Head of caudate nucleus (tissue), 42 donors: ENCODE measurements at regions not wholly inside any gene's neighbourhood (a gene's known extent, or its start where the extent isn't known, plus 50 kb on each side); places are given as distances from the start of the nearest gene placed in this dataset.
"Not testable (repeated sequence)": the region's sequence is repeated elsewhere in the genome, so short reads cannot be mapped to it uniquely, and the experiment has no call there.

ENCODE experiments used
- DNase-seq, 42 donors: peaks; one replicate each; pipeline versions ENCODE4 v3.0.0 to v3.0.0-alpha.2; 2020 to 2021; ENCODE audit warnings: mixed read lengths in 7 of 42
- intact Hi-C: fragments of 100-400 bp; cut with DNase I; formaldehyde crosslinking; loops from one replicate; pipeline ENCODE4 v1.15.0; 2022

DNA sequence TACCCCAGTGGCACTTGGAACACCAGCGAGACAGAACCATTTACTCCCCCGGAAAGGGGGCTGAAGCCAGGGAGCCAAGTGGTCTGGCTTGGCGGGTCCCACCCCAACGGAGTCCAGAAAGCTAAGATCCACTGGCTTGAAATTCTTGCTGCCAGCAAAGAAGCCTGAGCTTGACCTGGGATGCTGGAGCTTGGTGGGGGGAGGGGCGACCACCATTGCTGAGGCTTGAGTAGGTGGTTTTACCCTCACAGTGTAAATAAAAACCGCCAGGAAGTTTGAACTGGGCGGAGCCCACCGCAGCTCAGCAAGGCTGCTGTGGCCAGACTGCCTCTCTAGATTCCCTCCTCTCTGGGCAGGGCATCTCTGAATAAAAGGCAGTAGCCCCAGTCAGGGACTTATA lies 62.8 kb downstream of the RPS24 start:
- DNase-seq, result not testable (repeated sequence)

GRCh38 chr10:78102593-78102992 lies 68.9 kb downstream of the RPS24 start:
- intact Hi-C loops, DNase-seq: not testable (repeated sequence)

More for the DNA sequence above, 62.8 kb downstream of the RPS24 start:
- intact Hi-C loops, result not testable (repeated sequence)

DNA sequence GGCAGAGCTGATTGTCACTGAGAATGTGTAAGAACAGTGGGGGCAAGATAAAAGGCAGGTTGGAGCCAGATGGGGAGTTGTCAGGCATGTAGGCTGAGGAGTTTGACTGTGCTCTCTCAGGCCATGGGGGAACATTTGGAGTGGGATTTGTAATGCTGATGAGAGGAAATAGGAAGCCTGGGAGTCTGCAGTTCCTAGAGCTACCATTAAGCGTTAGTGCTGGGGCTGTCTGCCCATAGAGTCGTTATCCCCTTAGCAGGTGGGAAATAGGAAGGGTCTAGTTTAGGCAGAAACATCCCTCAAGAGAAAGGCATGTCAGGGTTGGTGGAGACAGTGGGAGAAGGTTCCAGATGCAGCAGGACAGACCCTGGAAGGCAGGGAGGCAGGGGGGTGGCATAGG lies 75.5 kb downstream of the RPS24 start:
- no peak for DNase-seq
- intact Hi-C loops, result no loop called here

- intact Hi-C loops, result no loop called here
- no peak for DNase-seq
Measured at GRCh38 chr10:78115135-78115853, 81.6 kb downstream of the RPS24 start.

DNA sequence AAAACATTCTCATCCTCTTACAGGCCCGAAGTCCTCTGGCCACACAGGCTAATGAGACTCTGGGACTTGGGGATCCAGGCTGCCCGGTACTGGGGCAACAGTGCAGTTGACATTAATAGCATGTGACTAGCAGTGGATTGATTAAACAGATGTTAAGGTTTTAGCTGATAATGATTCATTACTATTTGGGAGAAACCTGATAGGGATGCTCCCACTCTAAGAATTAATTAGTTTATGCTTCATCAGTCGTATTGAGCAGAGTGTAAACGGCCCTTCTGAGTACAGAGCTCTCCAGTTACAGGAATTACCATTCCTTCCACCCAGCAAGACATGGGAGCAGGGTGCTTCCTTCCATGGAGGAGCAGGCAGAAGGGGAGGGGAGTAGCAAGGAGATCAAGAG lies 82.7 kb downstream of the RPS24 start:
- intact Hi-C loops, result no loop called here
- DNase-seq, result no peak

DNA sequence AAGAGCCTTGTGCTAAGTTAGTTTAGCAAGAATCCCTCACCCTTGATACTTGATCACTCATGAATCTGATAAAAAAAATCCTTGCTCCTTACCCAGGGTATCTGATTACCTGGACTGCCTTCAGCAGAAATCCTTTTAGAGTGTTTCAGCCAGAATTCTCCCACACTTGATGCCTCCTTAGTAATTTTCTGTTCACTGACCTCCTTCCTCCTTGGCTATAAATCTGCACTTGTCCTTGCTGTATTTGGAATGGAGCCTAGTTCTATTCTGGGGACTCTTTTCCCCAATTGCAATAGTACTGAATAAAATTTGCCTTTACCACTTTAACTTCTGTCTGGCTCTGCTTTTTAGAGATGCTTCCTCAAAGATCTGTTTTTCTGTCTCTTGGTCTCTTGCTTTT lies 84.9 kb downstream of the RPS24 start:
- intact Hi-C loops, result no loop called here
- DNase-seq, result no peak

GRCh38 chr10:78121801-78122200 lies 88.1 kb downstream of the RPS24 start:
- no peak for DNase-seq
- intact Hi-C loops, result no loop called here

DNA sequence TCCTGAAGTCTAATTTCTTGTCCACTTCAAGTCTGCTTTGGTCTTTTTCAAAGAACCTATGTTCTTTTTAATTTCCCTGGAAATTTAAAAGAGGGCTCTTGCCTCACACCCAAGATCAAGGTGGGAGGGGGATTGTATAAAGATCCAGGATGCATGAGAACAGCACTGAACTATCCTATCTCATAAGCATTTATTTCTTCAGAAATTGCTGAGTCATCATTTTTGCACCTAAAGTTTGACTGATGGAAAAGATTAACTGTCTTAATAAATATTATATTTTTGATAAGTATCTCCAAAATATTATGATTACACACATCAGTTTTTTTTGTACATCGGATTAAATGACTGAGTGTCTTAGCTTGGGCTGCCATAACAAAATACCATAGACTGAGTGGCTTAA lies 90.5 kb downstream of the RPS24 start:
- no peak for DNase-seq
- intact Hi-C loops, result no loop called here

- intact Hi-C loops, result no loop called here
- DNase-seq, result no peak
Measured at GRCh38 chr10:78129211-78129610, 95.5 kb downstream of the RPS24 start.

DNA sequence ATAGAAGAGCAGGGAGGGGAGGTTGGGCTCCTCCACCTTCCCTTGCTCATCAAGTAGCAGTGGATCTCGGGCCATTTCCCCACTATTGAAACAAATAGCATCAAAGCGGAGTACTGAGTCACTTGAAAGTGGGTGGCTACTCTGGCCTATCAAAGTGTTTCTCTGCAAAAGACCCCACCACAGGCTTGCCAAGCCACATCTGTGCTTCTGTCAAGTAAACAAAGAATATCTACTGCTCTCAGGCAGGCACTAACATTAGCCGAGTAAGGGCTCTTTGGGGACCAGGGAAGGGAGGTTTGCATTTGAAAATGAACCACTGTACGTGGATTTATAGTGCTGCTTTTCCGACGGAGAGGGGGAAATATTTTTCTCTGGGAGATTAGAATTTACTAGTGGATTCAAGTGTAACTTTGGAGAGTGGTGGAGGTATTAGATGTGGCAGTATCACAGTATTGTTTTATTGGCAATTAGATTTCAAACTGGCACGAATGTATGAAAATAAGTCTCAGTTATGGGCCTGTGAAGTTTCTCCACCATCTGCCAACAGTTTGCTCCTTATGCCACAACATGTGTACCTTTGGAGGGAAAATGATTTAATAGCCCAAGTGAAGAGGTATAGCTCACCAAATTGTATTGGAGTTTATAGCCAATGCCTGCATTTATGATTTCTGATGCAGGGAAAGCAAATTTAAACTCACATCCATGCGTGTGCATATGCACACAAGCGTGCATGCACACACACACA lies 97.5 kb downstream of the RPS24 start:
- intact Hi-C loops, result no loop called here
- no peak for DNase-seq

- DNase-seq, result no peak
- intact Hi-C loops, result no loop called here
Measured at GRCh38 chr10:78134773-78135306, 101.2 kb downstream of the RPS24 start.

GRCh38 chr10:78137147-78137546 lies 103.5 kb downstream of the RPS24 start:
- intact Hi-C loops, result no loop called here

DNA sequence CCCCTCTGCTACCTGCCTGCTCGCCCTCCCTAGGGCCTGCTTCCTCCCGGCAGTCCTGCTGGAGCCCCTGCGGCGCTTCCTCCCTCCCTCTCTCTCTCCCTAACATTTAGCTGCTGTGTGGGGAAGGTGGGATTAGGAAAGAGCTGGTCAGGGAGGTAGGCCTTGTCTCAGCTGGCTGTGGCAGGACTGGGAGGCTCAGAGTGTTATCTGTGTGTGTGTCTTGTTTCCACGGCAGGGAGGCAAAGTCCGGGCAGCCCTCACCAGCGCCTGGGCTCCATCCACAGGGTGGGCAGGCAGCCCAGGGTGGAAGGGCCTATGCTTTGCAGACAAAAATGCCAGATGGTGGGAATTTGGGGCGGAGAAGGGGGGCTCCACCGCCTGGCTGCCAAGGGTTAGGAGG lies 105.7 kb downstream of the RPS24 start:
- intact Hi-C loops, result no loop called here
- peak in 33 of 42 donors; percentile 2 to 62 (median 24) for DNase-seq

More at GRCh38 chr10:78137147-78137546, 103.5 kb downstream of the RPS24 start:
- no peak for DNase-seq

- DNase-seq, result no peak
- intact Hi-C loops, result no loop called here
Measured at GRCh38 chr10:78140066-78140630, 106.5 kb downstream of the RPS24 start.

DNA sequence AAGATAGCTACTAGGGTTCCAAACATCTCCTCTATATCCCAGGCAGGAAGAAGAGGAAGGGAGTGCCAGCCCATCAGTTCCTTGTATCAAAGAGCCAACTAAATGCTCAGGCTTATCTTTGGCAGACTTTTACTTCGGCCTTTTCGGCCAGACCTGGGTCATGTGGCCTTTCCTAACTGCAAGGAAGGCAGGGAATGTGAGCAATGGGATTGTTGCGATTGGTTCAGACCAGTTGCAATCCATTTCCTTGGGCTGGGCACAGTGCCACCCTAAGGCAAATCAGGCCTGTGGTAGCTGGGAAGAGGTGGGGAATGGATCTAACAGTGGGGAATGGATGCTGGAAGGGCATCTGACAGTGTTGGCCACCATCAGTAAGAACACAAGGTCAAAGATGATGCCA lies 109.9 kb downstream of the RPS24 start:
- intact Hi-C loops, result no loop called here
- DNase-seq, result no peak

GRCh38 chr10:78146200-78146599 lies 112.5 kb downstream of the RPS24 start:
- DNase-seq, result no peak
- intact Hi-C loops, result no loop called here

GRCh38 chr10:78147202-78147601 lies 113.5 kb downstream of the RPS24 start:
- intact Hi-C loops, result no loop called here
- DNase-seq, result no peak

DNA sequence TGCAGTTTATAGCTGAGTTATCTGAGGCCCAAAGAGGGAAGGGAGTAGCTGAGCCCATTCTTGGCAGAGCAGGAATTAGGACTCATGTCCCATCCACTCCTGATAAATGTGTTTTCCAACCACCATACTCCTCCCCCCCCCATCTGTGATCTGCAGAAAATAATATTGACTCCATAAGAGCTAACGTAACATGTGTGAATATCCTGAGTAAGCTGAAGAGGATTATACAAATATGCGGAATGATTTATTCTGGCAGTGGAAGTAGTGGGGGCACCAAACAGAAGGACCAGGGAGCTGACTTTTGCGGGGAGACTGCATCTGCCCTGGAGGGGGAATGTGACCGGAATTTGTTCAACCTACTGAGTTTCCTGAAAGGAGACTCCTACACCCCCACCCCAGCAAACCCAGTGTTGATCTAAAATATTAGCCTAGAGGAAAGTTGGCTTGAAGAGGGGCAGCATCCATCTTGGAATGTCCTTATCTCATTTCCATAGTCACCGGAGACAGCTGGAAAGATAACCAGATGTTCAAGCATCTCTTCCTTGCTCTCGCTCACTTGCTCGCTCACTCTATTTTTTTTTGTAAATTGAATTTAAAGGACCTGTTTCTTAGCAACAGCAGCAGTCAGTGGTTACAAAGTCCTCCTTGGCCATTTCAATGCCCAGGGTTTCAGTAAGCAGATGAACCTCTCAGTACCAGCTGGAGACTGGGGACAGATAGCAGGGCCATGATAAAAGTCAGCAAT lies 114.7 kb downstream of the RPS24 start:
- intact Hi-C loops, result no loop called here
- no peak for DNase-seq

GRCh38 chr10:78148961-78149612 lies 115.4 kb downstream of the RPS24 start:
- intact Hi-C loops, result no loop called here
- no peak for DNase-seq
